HG02852 (cell line): ENCODE measurements at regions not wholly inside any gene's neighbourhood (a gene's known extent, or its start where the extent isn't known, plus 50 kb on each side); places are given as distances from the start of the nearest gene placed in this dataset.

Source experiments
- ATAC-seq: cut with Tn5 transposase; IDR thresholded peaks from one replicate; pipeline ENCODE4 v1.9.1; 2021; ENCODE audit warnings: mild to moderate bottlenecking, moderate library complexity; ENCODE audit not compliant: unreplicated experiment

GRCh38 chr18:39759926-39760325 lies 2194.3 kb upstream of the CELF4 start:
- ATAC-seq = no peak

GRCh38 chr18:39753178-39753577 lies 2187.6 kb upstream of the CELF4 start:
- no peak for ATAC-seq

- no peak for ATAC-seq
Measured at GRCh38 chr18:39752351-39752750, 2186.8 kb upstream of the CELF4 start.

GRCh38 chr18:39751921-39752320 lies 2186.3 kb upstream of the CELF4 start:
- ATAC-seq = no peak

GRCh38 chr18:39751161-39751560 lies 2185.6 kb upstream of the CELF4 start:
- no peak for ATAC-seq

- no peak for ATAC-seq
Measured at GRCh38 chr18:39749154-39749553, 2183.6 kb upstream of the CELF4 start.

GRCh38 chr18:39748727-39749126 lies 2183.1 kb upstream of the CELF4 start:
- ATAC-seq = no peak

GRCh38 chr18:39746201-39746600 lies 2180.6 kb upstream of the CELF4 start:
- no peak for ATAC-seq

- no peak for ATAC-seq
Measured at GRCh38 chr18:39743463-39743862, 2177.9 kb upstream of the CELF4 start.

- no peak for ATAC-seq
Measured at GRCh38 chr18:39741755-39742466, 2176.3 kb upstream of the CELF4 start.

GRCh38 chr18:39737869-39738268 lies 2172.3 kb upstream of the CELF4 start:
- no peak for ATAC-seq

GRCh38 chr18:39732918-39733317 lies 2167.3 kb upstream of the CELF4 start:
- no peak for ATAC-seq

- ATAC-seq = no peak
Measured at GRCh38 chr18:39730606-39731005, 2165.0 kb upstream of the CELF4 start.

GRCh38 chr18:39724652-39725051 lies 2159.1 kb upstream of the CELF4 start:
- no peak for ATAC-seq

GRCh38 chr18:39721712-39722111 lies 2156.1 kb upstream of the CELF4 start:
- ATAC-seq = no peak

GRCh38 chr18:39713961-39714360 lies 2148.4 kb upstream of the CELF4 start:
- ATAC-seq = no peak

- no peak for ATAC-seq
Measured at GRCh38 chr18:39711701-39712100, 2146.1 kb upstream of the CELF4 start.

GRCh38 chr18:39705362-39705761 lies 2139.8 kb upstream of the CELF4 start:
- no peak for ATAC-seq

GRCh38 chr18:39702888-39703287 lies 2137.3 kb upstream of the CELF4 start:
- ATAC-seq = no peak

- ATAC-seq = no peak
Measured at GRCh38 chr18:39701839-39702238, 2136.2 kb upstream of the CELF4 start.

- no peak for ATAC-seq
Measured at GRCh38 chr18:39701055-39701783, 2135.6 kb upstream of the CELF4 start.

GRCh38 chr18:39699340-39699964 lies 2133.9 kb upstream of the CELF4 start:
- ATAC-seq = no peak
